HG02763 (cell line): ENCODE measurements at regions not wholly inside any gene's neighbourhood (a gene's known extent, or its start where the extent isn't known, plus 50 kb on each side); places are given as distances from the start of the nearest gene placed in this dataset.

Experiments used
- ATAC-seq: cut with Tn5 transposase; IDR thresholded peaks from one replicate; pipeline ENCODE4 v1.9.1; 2021; ENCODE audit warnings: mild to moderate bottlenecking, moderate library complexity; ENCODE audit not compliant: unreplicated experiment

- ATAC-seq = no peak
These were observed 179.0 kb downstream of the NOC3L start for GRCh38 chr10:94183666-94184264.

DNA sequence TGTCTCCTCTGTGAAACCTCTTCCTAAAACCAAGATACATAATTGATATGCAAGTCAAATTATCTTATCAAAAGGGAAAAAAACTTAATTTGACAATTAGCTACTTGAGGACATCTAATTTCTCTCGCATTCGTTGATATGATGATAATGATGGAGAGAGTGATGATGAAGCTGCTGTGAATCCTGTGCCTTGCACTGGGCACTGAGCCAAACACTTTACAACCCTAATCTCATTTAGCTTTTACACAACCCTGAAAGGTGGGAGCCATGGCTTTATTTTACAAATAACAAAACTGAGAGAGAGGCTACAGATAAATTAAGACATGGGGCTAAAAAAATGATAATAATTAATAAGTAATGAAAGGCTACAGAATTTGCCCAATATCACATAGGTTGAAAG, 176.0 kb downstream of the NOC3L start:
- no peak for ATAC-seq

- ATAC-seq = no peak
These were observed 170.4 kb downstream of the NOC3L start for GRCh38 chr10:94192333-94192732.

DNA sequence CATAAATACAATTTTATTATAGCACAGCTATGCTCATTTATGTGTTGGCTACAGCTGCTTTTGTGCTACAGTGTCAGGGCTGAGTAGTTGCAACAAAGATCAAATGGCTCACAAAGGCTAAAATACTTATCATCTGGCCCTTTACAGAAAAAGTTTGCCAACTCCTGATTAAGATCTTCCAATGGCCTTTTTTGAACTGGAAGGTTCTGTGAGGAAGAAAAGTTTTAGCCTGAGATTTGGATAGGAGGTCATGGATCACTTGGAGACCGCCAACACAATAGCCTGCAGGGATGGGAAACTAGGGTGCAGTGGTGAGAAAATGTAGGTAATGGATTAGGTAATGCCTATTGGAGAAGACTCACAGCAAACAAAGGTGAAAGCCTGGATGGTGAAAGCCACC, 169.8 kb downstream of the NOC3L start:
- ATAC-seq = no peak

GRCh38 chr10:94193466-94193924, 169.2 kb downstream of the NOC3L start:
- ATAC-seq = no peak

DNA sequence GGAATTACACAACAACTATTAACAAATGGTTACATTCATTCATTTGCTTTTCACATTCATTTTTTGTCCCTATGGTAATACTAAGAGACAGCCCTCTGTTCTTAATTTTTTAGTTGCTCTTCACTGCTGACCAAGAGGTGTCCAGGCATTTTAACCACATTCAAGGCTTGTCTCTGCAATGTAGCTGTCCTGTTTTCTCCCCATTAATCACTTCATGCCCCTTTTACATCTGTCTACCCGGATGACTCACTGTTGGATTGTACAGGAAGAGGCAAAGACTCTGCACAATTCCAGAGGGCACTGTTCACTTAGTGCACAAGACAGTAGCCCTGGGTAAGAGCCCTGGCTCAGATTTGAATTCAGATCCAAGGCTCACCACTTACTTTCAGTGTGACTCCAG, 168.5 kb downstream of the NOC3L start:
- ATAC-seq = no peak

- ATAC-seq = no peak
These were observed 165.5 kb downstream of the NOC3L start for GRCh38 chr10:94197241-94197640.

DNA sequence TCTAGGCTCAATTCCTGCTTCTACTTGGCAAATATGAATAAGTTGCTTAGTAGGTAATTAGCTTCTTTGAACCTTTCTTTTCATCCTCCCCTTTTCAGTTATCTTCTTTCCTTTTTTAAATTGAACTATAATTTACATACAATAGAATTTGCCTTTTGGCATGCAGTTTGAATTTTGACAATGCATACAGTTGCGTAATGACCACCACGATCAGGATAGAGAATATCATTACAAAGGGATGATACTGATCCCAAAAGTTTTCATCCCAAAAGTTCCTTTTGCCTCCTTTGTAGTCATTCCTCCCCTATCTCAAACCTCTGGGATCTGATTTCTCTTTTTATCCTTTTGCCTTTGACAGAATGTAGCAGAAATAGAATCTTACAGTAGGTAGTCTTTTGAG, 164.4 kb downstream of the NOC3L start:
- ATAC-seq = no peak

DNA sequence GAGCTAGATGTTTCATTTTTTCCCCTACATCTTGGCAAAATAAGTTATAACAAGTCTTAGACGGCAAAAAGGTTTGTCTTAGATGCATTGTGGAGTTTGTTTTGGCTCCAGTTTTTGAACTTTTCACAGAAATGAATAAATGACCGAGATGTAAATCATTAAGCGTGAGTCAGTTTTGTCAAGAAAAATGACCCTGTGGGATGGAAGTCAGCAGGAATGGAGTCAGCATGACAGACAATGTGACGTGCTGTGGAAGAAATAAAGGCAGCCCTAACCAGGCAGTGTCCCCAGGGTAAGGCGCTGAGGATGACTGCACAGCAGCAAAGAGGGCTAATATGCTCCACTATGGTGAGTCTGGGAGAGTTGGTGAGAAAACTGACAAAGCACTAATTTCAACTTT, 163.2 kb downstream of the NOC3L start:
- ATAC-seq = no peak

- no peak for ATAC-seq
These were observed 162.4 kb downstream of the NOC3L start for GRCh38 chr10:94200146-94200837.

DNA sequence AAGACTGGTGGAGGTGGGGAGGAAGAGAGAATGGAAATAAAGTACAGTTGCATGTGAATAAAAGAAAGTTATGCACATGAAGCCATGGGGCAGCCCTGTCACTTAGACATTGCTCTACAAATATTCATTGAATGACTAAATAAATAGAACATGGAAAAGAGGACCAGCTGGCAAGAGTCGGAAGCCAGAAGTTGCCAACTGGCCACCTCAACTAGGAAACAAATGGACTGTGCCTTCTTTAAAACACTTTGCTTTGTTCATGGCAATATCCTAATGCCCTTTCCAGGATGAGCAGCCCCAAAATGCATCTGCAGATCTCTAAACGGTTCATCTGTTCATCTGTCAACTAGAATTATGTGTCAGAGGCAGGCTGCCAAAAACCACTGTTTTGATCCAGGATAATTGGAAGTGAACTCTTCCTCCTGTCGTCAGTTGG, 157.3 kb downstream of the NOC3L start:
- ATAC-seq = no peak

- ATAC-seq = no peak
These were observed 156.6 kb downstream of the NOC3L start for GRCh38 chr10:94206176-94206575.

DNA sequence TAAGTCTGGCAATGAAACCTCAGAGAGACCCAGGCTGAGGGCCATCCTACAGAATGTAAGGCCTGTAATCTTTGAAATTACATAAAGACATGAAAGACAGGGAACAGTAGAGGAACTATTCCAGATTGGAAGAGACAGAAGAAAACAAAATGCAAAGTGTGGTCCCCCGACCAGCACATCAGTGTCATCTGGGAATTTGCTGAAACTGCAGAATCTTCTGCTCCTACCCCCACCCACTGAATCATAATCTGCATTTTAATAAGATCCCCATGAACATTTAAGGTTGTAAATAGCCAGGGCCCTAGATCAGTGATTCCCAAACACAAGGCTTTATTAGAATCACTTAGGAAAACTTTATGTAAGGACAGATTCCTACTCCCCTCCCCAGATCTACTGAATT, 154.4 kb downstream of the NOC3L start:
- ATAC-seq = no peak

DNA sequence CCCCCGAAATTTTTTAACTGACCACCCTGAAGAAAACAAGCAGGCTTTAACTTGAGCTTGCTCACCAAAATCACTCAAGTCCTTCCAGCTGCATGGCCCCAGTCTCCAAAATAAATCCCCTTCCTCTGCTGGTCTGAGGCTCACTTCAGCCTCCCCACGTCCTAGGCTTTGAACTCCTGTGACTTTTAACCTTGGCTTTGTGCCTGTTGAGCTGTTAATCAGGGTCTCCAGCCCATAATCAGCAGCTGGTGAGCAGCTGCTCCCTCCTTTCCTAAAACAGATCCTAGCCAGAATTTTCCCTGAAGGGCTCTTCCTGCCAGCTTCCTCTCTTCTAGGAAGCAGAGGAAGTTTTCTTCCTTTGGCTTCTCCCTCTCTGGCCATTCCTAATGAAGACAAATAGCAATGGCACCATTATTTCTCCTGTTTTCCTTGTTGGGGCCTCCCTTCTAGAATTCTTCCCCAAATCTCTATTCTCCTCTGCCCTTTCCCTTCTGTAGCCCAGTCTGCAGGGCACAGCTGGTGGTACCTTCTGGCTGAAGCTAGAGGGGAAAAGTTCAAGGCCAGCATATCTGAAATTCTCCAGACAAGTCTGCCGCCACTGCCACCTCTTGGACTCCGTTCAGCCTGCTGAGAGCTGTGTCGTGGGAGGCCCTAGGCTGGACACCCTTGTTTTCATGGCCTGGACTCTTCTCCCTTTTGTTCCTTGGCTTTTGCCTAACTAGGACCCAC, 152.1 kb downstream of the NOC3L start:
- ATAC-seq = no peak

DNA sequence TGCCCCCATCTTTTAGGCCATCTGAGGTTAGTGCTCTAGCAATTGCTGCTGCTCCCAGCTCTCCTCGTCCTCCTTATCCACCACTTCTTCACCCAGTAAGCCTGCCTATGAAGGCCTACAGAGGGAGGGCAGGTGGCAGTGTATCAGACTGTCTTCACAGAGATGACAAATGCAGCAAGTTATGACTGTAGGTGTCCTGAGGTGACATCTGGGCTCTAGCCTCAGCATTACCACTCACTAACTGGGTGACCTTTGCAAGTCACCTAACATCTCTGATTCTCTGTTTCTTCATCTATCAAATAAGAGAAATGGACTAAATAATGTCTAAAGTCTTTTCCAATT, 151.6 kb downstream of the NOC3L start:
- ATAC-seq = no peak

DNA sequence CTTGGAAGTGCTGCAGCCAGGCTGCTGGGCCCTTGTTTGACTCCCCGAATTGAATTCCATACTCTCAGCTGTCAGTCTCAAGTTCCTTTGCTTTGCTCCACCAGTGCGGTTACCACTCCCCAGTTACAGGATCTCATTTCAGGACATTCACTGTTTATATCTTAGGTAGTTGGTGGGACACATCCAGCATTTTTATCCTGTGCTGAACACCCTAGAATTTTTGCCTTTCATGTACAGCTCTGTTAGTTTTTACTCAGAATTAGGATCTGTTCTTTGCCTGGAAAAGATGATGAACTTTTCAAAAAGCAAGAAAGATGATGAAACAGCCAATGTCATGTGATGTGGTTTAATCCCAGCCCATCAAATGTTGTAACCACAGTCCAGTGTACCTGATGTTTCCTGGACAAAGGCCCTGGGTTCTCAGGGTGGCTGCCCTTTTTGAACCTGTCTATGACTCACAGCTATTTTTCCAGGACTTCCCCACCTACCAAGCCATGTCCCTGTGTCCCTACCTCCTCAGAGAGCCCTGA, 149.7 kb downstream of the NOC3L start:
- ATAC-seq = no peak

GRCh38 chr10:94213980-94214379, 148.8 kb downstream of the NOC3L start:
- no peak for ATAC-seq

GRCh38 chr10:94214481-94214893, 148.3 kb downstream of the NOC3L start:
- no peak for ATAC-seq

- no peak for ATAC-seq
These were observed 146.5 kb downstream of the NOC3L start for GRCh38 chr10:94216201-94216600.

GRCh38 chr10:94217411-94217810, 145.3 kb downstream of the NOC3L start:
- ATAC-seq = no peak

GRCh38 chr10:94218493-94219183, 144.1 kb downstream of the NOC3L start:
- no peak for ATAC-seq
